ENCODE measurements at regions not wholly inside any gene's neighbourhood (a gene's known extent, or its start where the extent isn't known, plus 50 kb on each side); places are given as distances from the start of the nearest gene placed in this dataset.

GRCh38 chr10:8520382-8520781, 465.9 kb downstream of the GATA3 start:
- H3K4me3 ChIP-seq (replicated peaks; ENCODE audit: insufficient read depth, low read length) = no peak overlapping the region
- TF ChIP-seq GABPA (IDR thresholded peaks at IDR 0.05; ENCODE audit: low read depth) (no peak), POLR2AphosphoS5 (IDR thresholded peaks at IDR 0.05; ENCODE audit: low read depth) (no peak), REST (IDR thresholded peaks at IDR 0.05; ENCODE audit: insufficient replicate concordance, low read depth) (no peak), SPI1 (IDR thresholded peaks at IDR 0.05; ENCODE audit: borderline replicate concordance, low read depth) (no peak), CTCF (IDR thresholded peaks at IDR 0.05; ENCODE audit: insufficient read depth, low read length) (no peak)
- no peak overlapping the region for H3K27ac ChIP-seq (replicated peaks)
- no peaks in the 10 kb centered on the region for H3K27me3 ChIP-seq (ENCODE audit: insufficient read depth, poor library complexity, severe bottlenecking)
- DNase-seq (ENCODE audit: low read depth in 1 of 2, low spot score in 1 of 2) = no peak

GRCh38 chr10:8527773-8528172, 473.3 kb downstream of the GATA3 start:
- DNase-seq (ENCODE audit: low read depth in 1 of 2, low spot score in 1 of 2) = no peak
- H3K27me3 ChIP-seq (ENCODE audit: insufficient read depth, poor library complexity, severe bottlenecking) = no peaks in the 10 kb centered on the region
- TF ChIP-seq GABPA (IDR thresholded peaks at IDR 0.05; ENCODE audit: low read depth) = no peak
- TF ChIP-seq CTCF (IDR thresholded peaks at IDR 0.05; ENCODE audit: insufficient read depth, low read length) = no peak
- no peak for TF ChIP-seq POLR2AphosphoS5 (IDR thresholded peaks at IDR 0.05; ENCODE audit: low read depth)
- no peak for TF ChIP-seq REST (IDR thresholded peaks at IDR 0.05; ENCODE audit: insufficient replicate concordance, low read depth)
- TF ChIP-seq SPI1 (IDR thresholded peaks at IDR 0.05; ENCODE audit: borderline replicate concordance, low read depth) = no peak
- no peak overlapping the region for H3K27ac ChIP-seq (replicated peaks)
- no peak overlapping the region for H3K4me3 ChIP-seq (replicated peaks; ENCODE audit: insufficient read depth, low read length)

- Histone ChIP-seq H3K27ac (replicated peaks) (no peak overlapping the region), H3K27me3 (ENCODE audit: insufficient read depth, poor library complexity, severe bottlenecking) (no peaks in the 10 kb centered on the region), H3K4me3 (replicated peaks; ENCODE audit: insufficient read depth, low read length) (no peak overlapping the region)
- TF ChIP-seq REST (IDR thresholded peaks at IDR 0.05; ENCODE audit: insufficient replicate concordance, low read depth) (no peak), SPI1 (IDR thresholded peaks at IDR 0.05; ENCODE audit: borderline replicate concordance, low read depth) (no peak), GABPA (IDR thresholded peaks at IDR 0.05; ENCODE audit: low read depth) (no peak), CTCF (IDR thresholded peaks at IDR 0.05; ENCODE audit: insufficient read depth, low read length) (no peak), POLR2AphosphoS5 (IDR thresholded peaks at IDR 0.05; ENCODE audit: low read depth) (no peak)
- no peak for DNase-seq (ENCODE audit: low read depth in 1 of 2, low spot score in 1 of 2)
Observed at GRCh38 chr10:8531116-8531515, 476.6 kb downstream of the GATA3 start.

All from HL-60 (cell line).